ENCODE measurements at regions not wholly inside any gene's neighbourhood (a gene's known extent, or its start where the extent isn't known, plus 50 kb on each side); places are given as distances from the start of the nearest gene placed in this dataset.
"Not testable (repeated sequence)": the region's sequence is repeated elsewhere in the genome, so short reads cannot be mapped to it uniquely, and the experiment has no call there.

- DNase-seq = not testable (repeated sequence)
Observed at GRCh38 chr12:74016324-74016723, 521.3 kb upstream of the ATXN7L3B start.

- no peak for DNase-seq
Observed at GRCh38 chr12:74018849-74019248, 518.8 kb upstream of the ATXN7L3B start.

- DNase-seq = no peak
Observed at GRCh38 chr12:74021937-74022336, 515.7 kb upstream of the ATXN7L3B start.

- DNase-seq = no peak
Observed at GRCh38 chr12:74031045-74031444, 506.6 kb upstream of the ATXN7L3B start.

- DNase-seq = no peak
Observed at GRCh38 chr12:74033531-74033930, 504.1 kb upstream of the ATXN7L3B start.

- not testable (repeated sequence) for DNase-seq
Observed at GRCh38 chr12:74039138-74039537, 498.5 kb upstream of the ATXN7L3B start.

- DNase-seq = no peak
Observed at GRCh38 chr12:74043343-74043742, 494.3 kb upstream of the ATXN7L3B start.

GRCh38 chr12:74049348-74049747 lies 488.3 kb upstream of the ATXN7L3B start:
- DNase-seq = no peak

GRCh38 chr12:74051848-74052247 lies 485.8 kb upstream of the ATXN7L3B start:
- no peak for DNase-seq

- DNase-seq = no peak
Observed at GRCh38 chr12:74066476-74066875, 471.2 kb upstream of the ATXN7L3B start.

GRCh38 chr12:74071182-74071581 lies 466.5 kb upstream of the ATXN7L3B start:
- no peak for DNase-seq

- no peak for DNase-seq
Observed at GRCh38 chr12:74076918-74077317, 460.7 kb upstream of the ATXN7L3B start.

- DNase-seq = no peak
Observed at GRCh38 chr12:74105434-74105833, 432.2 kb upstream of the ATXN7L3B start.

GRCh38 chr12:74108729-74109128 lies 428.9 kb upstream of the ATXN7L3B start:
- DNase-seq = no peak

- no peak for DNase-seq
Observed at GRCh38 chr12:74111688-74112360, 425.8 kb upstream of the ATXN7L3B start.

GRCh38 chr12:74119811-74120362 lies 417.7 kb upstream of the ATXN7L3B start:
- DNase-seq = no peak

GRCh38 chr12:74120644-74121043 lies 417.0 kb upstream of the ATXN7L3B start:
- DNase-seq = no peak

- no peak for DNase-seq
Observed at GRCh38 chr12:74129702-74130101, 407.9 kb upstream of the ATXN7L3B start.

GRCh38 chr12:74144396-74144795 lies 393.2 kb upstream of the ATXN7L3B start:
- no peak for DNase-seq

GRCh38 chr12:74145328-74145727 lies 392.3 kb upstream of the ATXN7L3B start:
- DNase-seq = no peak

GRCh38 chr12:74148849-74149248 lies 388.8 kb upstream of the ATXN7L3B start:
- no peak for DNase-seq

GRCh38 chr12:74152370-74152769 lies 385.3 kb upstream of the ATXN7L3B start:
- no peak for DNase-seq

- no peak for DNase-seq
Observed at GRCh38 chr12:74166096-74166495, 371.5 kb upstream of the ATXN7L3B start.

- DNase-seq = no peak
Observed at GRCh38 chr12:74169607-74170006, 368.0 kb upstream of the ATXN7L3B start.

Data from CD4-positive, alpha-beta T cell treated with Interleukin-1 beta for 1 hour (primary cell).